Fibroblast of lung (primary cell): ENCODE measurements at regions not wholly inside any gene's neighbourhood (a gene's known extent, or its start where the extent isn't known, plus 50 kb on each side); places are given as distances from the start of the nearest gene placed in this dataset.

Source experiments
- EZH2 ChIP-seq: IDR thresholded peaks from 2 replicates; pipeline ENCODE4 v1.5.1; 2012; ENCODE audit warnings: low read length, control low read depth, mild to moderate bottlenecking; ENCODE audit errors: missing control alignments
- TF ChIP-seq, protein P1 (sequence below), 2 donors: IDR thresholded peaks in 1 of 2; conservative IDR thresholded peaks in 1 of 2; 1 replicate in 1 of 2; 2 replicates in 1 of 2; pipeline ENCODE4 v1.5.1; 2011 to 2012; ENCODE audit warnings: low read length in 2 of 2, control low read depth in 1 of 2, inconsistent platforms in 1 of 2, low read depth in 1 of 2, mild to moderate bottlenecking in 1 of 2

DNA sequence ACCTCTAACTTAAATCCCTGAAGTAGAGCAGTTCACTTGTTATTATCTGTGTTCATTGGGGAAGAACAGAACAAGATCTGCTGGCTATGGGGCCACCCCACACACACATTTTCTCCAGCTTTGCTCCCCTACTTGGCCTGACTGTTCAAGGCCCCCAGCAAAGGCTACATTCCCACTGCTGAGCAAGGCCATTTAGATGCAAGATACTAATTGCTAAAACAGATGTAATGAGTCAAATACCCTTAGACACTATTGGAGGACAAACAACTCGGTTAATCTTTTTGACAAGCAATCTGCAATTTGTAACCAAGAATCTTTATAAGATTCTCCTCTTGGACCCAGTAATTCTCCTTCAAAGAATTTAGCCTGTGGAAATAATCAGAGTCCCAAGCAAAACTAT lies 67.7 kb downstream of the NAV1 start:
- TF ChIP-seq, protein P1, sequence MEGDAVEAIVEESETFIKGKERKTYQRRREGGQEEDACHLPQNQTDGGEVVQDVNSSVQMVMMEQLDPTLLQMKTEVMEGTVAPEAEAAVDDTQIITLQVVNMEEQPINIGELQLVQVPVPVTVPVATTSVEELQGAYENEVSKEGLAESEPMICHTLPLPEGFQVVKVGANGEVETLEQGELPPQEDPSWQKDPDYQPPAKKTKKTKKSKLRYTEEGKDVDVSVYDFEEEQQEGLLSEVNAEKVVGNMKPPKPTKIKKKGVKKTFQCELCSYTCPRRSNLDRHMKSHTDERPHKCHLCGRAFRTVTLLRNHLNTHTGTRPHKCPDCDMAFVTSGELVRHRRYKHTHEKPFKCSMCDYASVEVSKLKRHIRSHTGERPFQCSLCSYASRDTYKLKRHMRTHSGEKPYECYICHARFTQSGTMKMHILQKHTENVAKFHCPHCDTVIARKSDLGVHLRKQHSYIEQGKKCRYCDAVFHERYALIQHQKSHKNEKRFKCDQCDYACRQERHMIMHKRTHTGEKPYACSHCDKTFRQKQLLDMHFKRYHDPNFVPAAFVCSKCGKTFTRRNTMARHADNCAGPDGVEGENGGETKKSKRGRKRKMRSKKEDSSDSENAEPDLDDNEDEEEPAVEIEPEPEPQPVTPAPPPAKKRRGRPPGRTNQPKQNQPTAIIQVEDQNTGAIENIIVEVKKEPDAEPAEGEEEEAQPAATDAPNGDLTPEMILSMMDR (conservative IDR thresholded peaks at IDR 0.05 in 1 of 2, IDR thresholded peaks at IDR 0.05 in 1 of 2; ENCODE audit: low read depth in 1 of 2, low read length in 2 of 2) = no peak
- TF ChIP-seq EZH2 = no peak
